ENCODE measurements at regions not wholly inside any gene's neighbourhood (a gene's known extent, or its start where the extent isn't known, plus 50 kb on each side); places are given as distances from the start of the nearest gene placed in this dataset.

DNA sequence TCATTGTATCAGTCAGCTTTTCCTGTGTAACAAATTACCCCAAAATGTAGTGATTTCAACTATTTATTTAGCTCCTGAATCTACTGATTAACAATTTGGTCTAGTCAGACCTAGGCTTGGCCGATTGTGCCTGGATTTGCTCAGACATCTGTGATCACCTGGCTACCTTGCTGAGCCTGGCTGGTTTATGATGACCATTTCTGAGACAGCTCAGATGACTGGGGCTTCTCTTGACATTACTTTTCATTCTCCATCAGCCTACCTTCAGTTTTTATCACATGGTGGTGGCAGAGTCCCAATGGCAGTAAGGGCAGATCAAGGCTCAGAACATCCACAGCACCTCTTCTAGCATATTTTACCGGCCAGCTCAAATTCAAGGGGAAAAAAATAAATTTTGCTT is 286.3 kb downstream of the BTG1 start:
- TF ChIP-seq, protein P1, sequence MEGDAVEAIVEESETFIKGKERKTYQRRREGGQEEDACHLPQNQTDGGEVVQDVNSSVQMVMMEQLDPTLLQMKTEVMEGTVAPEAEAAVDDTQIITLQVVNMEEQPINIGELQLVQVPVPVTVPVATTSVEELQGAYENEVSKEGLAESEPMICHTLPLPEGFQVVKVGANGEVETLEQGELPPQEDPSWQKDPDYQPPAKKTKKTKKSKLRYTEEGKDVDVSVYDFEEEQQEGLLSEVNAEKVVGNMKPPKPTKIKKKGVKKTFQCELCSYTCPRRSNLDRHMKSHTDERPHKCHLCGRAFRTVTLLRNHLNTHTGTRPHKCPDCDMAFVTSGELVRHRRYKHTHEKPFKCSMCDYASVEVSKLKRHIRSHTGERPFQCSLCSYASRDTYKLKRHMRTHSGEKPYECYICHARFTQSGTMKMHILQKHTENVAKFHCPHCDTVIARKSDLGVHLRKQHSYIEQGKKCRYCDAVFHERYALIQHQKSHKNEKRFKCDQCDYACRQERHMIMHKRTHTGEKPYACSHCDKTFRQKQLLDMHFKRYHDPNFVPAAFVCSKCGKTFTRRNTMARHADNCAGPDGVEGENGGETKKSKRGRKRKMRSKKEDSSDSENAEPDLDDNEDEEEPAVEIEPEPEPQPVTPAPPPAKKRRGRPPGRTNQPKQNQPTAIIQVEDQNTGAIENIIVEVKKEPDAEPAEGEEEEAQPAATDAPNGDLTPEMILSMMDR (IDR thresholded peaks at IDR 0.05): no peak
- no peak for TF ChIP-seq POLR2A (IDR thresholded peaks at IDR 0.05)
